OCI-LY1 (cell line): ENCODE measurements at regions not wholly inside any gene's neighbourhood (a gene's known extent, or its start where the extent isn't known, plus 50 kb on each side); places are given as distances from the start of the nearest gene placed in this dataset.

Source experiments
- H2AFZ ChIP-seq: fragments of 200-600 bp; sonication (generic), shearing (Covaris generic); 2 replicates; pipeline ENCODE4 v1.6.0; 2014; ENCODE audit warnings: antibody characterized with exemption, mild to moderate bottlenecking, low read length
- H3F3A ChIP-seq: fragments of 200-600 bp; sonication (generic), shearing (Covaris generic); 2 replicates; pipeline ENCODE4 v1.6.0; 2014; ENCODE audit warnings: mild to moderate bottlenecking, antibody characterized with exemption, low read length, moderate library complexity; ENCODE audit not compliant: insufficient read depth
- H3K27ac ChIP-seq: fragments of 200-600 bp; sonication (generic); 2 replicates; pipeline ENCODE4 v1.5.1; 2014; ENCODE audit warnings: low read length, mixed run types, mild to moderate bottlenecking, low read depth; ENCODE audit not compliant: poor library complexity, severe bottlenecking
- H3K27me3 ChIP-seq: fragments of 200-600 bp; sonication (generic); 2 replicates; pipeline ENCODE4 v1.6.0; 2014; ENCODE audit warnings: antibody characterized with exemption, mild to moderate bottlenecking, low read length, moderate library complexity; ENCODE audit not compliant: insufficient read depth
- H3K36me3 ChIP-seq: fragments of 200-600 bp; sonication (generic); 2 replicates; pipeline ENCODE4 v1.6.1; 2014; ENCODE audit warnings: mild to moderate bottlenecking, antibody characterized with exemption, low read length, moderate library complexity, mixed read lengths; ENCODE audit not compliant: insufficient read depth
- H3K4me1 ChIP-seq: fragments of 200-600 bp; sonication (generic); 2 replicates; pipeline ENCODE4 v1.5.1; 2014; ENCODE audit warnings: mild to moderate bottlenecking, low read length, moderate library complexity; ENCODE audit not compliant: insufficient read depth, severe bottlenecking
- H3K4me2 ChIP-seq: fragments of 200-600 bp; sonication (generic), shearing (Covaris generic); 2 replicates; pipeline ENCODE4 v1.6.1; 2014; ENCODE audit warnings: low read length
- H3K4me3 ChIP-seq: fragments of 200-600 bp; sonication (generic); 2 replicates; pipeline ENCODE4 v1.5.1; 2014; ENCODE audit warnings: low read length, low read depth, mild to moderate bottlenecking, mixed read lengths; ENCODE audit not compliant: poor library complexity, severe bottlenecking
- H3K79me2 ChIP-seq: fragments of 200-600 bp; shearing (Covaris generic); 2 replicates; pipeline ENCODE4 v1.6.1; 2016; ENCODE audit warnings: mixed run types, low read length, mixed read lengths; ENCODE audit not compliant: insufficient read depth
- H3K9ac ChIP-seq: fragments of 200-600 bp; sonication (generic), shearing (Covaris generic); 2 replicates; pipeline ENCODE4 v1.6.1; 2014; ENCODE audit warnings: mild to moderate bottlenecking, low read length, mixed read lengths
- H3K9me2 ChIP-seq: fragments of 200-600 bp; sonication (generic), shearing (Covaris generic); 2 replicates; pipeline ENCODE4 v1.6.1; 2014; ENCODE audit warnings: low read depth, mild to moderate bottlenecking, low read length, mixed read lengths
- H3K9me3 ChIP-seq: fragments of 200-600 bp; shearing (Covaris generic); 2 replicates; pipeline ENCODE4 v1.6.1; 2014; ENCODE audit warnings: low read length, mixed read lengths
- H4K20me1 ChIP-seq: fragments of 200-600 bp; sonication (generic), shearing (Covaris generic); 2 replicates; pipeline ENCODE4 v1.6.0; 2016; ENCODE audit warnings: mild to moderate bottlenecking, low read length; ENCODE audit not compliant: insufficient read depth
- EZH2 ChIP-seq: fragments of 200-600 bp; sonication (generic), shearing (Covaris generic); IDR thresholded peaks from 2 replicates; pipeline ENCODE4 v1.8.0; 2017; ENCODE audit warnings: borderline replicate concordance, mixed run types, mild to moderate bottlenecking, antibody characterized with exemption, low read length, moderate library complexity, mixed read lengths
- TF ChIP-seq, protein P1 (sequence below): fragments of 200-600 bp; sonication (generic), shearing (Covaris generic); IDR thresholded peaks from 2 replicates; pipeline ENCODE4 v1.5.1; 2017; ENCODE audit warnings: mild to moderate bottlenecking, antibody characterized with exemption, low read length, moderate library complexity, mixed read lengths

DNA sequence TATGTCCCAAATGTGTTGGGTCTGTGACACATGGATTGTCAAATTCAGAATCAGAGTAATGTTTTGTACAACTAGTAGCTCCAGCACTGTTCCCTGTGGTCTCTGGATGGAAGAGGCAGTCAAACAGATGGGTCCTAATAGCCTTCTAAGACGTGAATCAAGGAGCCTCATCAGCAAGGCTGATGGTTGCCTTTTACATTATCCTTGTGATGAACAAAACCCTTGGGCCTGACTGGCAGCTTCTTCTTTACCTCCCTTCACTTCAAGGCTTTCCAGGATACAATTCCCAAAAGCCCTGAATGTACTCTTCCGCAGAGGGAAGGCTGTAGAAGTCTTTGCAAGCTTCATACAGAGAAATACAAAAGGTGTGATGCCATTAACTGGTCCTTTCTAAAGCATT is 633.3 kb downstream of the USP25 start:
- H3K9ac ChIP-seq, result no peak overlapping the region
- H3F3A ChIP-seq, result no peaks in the 10 kb centered on the region
- no peaks in the 10 kb centered on the region for H3K4me1 ChIP-seq
- H4K20me1 ChIP-seq, result no peaks in the 10 kb centered on the region
- H3K9me2 ChIP-seq, result no peaks in the 10 kb centered on the region
- H3K79me2 ChIP-seq, result no peaks in the 10 kb centered on the region
- H3K27ac ChIP-seq, result no peak overlapping the region
- no peaks in the 10 kb centered on the region for H3K27me3 ChIP-seq
- no peaks in the 10 kb centered on the region for H3K36me3 ChIP-seq
- no peak overlapping the region for H3K4me2 ChIP-seq
- no peak overlapping the region for H3K4me3 ChIP-seq
- TF ChIP-seq, protein P1, sequence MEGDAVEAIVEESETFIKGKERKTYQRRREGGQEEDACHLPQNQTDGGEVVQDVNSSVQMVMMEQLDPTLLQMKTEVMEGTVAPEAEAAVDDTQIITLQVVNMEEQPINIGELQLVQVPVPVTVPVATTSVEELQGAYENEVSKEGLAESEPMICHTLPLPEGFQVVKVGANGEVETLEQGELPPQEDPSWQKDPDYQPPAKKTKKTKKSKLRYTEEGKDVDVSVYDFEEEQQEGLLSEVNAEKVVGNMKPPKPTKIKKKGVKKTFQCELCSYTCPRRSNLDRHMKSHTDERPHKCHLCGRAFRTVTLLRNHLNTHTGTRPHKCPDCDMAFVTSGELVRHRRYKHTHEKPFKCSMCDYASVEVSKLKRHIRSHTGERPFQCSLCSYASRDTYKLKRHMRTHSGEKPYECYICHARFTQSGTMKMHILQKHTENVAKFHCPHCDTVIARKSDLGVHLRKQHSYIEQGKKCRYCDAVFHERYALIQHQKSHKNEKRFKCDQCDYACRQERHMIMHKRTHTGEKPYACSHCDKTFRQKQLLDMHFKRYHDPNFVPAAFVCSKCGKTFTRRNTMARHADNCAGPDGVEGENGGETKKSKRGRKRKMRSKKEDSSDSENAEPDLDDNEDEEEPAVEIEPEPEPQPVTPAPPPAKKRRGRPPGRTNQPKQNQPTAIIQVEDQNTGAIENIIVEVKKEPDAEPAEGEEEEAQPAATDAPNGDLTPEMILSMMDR, result no peak
- TF ChIP-seq EZH2, result no peak
- no peak overlapping the region for H2AFZ ChIP-seq
- H3K9me3 ChIP-seq, result no peaks in the 10 kb centered on the region

DNA sequence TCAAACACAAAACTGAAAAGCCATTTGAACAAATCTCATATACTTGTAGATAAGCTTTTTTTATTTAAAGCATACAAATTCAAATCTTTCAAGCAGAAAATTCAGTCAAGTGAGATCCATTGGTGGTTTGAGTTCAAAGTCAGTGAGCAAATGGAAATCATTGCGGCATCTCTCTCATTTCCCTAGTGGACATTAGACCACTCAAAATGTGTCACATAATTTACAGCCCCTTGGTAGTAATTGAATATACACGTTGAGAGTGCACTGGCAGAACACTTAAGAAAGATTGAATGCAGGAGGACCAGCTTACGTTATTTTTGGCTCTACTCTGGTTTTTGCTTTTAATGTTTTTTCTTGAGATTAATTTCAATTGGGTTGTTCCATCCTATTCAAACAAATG is 633.7 kb downstream of the USP25 start:
- Histone ChIP-seq H3K4me1 (no peaks in the 10 kb centered on the region), H3K9me3 (no peaks in the 10 kb centered on the region), H3F3A (no peaks in the 10 kb centered on the region), H3K36me3 (no peaks in the 10 kb centered on the region), H3K9me2 (no peaks in the 10 kb centered on the region), H3K27ac (no peak overlapping the region), H3K4me3 (no peak overlapping the region), H3K4me2 (no peak overlapping the region), H3K9ac (no peak overlapping the region), H3K27me3 (no peaks in the 10 kb centered on the region), H3K79me2 (no peaks in the 10 kb centered on the region), H4K20me1 (no peaks in the 10 kb centered on the region), H2AFZ (no peak overlapping the region)
- TF ChIP-seq EZH2, result no peak
- TF ChIP-seq, protein P1, result no peak

GRCh38 chr21:16366207-16366606 is 636.4 kb downstream of the USP25 start:
- TF ChIP-seq, protein P1, result no peak
- no peak for TF ChIP-seq EZH2
- no peaks in the 10 kb centered on the region for H3K9me3 ChIP-seq
- no peak overlapping the region for H3K4me2 ChIP-seq
- H3K9me2 ChIP-seq, result no peaks in the 10 kb centered on the region
- no peak overlapping the region for H3K4me3 ChIP-seq
- H2AFZ ChIP-seq, result no peak overlapping the region
- no peaks in the 10 kb centered on the region for H3K79me2 ChIP-seq
- H3K27ac ChIP-seq, result no peak overlapping the region
- no peaks in the 10 kb centered on the region for H4K20me1 ChIP-seq
- no peaks in the 10 kb centered on the region for H3K27me3 ChIP-seq
- H3K36me3 ChIP-seq, result no peaks in the 10 kb centered on the region
- no peaks in the 10 kb centered on the region for H3F3A ChIP-seq
- no peaks in the 10 kb centered on the region for H3K4me1 ChIP-seq
- H3K9ac ChIP-seq, result no peak overlapping the region
